ENCODE measurements at regions not wholly inside any gene's neighbourhood (a gene's known extent, or its start where the extent isn't known, plus 50 kb on each side); places are given as distances from the start of the nearest gene placed in this dataset.

DNA sequence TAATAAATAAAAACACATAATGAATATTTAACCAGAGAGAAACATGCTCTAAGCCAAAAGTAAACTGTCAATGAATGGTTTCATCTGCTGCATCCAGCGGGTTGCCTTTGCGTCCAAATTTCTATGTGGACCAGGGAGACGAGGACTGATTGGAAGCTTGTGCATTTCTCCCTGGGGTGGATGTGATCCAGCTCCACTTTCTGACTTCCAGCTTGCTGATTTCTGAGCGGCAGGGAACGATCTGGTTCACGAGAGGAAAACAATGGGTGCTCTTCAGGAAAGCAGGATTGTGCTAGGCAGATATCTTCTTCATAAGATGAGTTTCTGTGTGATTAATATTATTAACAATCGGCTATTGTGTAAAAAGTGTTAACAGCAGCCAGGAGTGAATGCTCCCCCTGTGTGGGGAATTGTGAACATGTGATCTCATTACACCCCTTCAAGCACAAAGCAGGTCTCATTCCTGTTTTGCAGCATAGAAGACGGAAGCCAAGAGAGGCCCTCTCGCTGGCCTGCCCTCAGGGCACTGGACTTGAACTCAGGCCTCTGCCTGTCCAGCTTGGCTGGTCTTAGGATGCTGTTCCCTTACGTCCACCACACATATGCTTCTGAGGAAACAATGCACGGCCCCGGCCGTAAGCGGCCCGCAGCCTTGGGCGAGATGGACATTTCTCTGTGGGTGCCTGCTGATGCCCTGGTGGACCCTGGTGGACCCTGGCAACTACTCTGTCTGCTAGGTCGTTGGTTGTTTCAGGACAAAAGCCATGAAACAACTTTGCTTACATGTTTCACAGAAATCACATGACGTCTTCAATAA is 183.4 kb upstream of the C1orf174 start:
- no peak overlapping the region for H3K4me3 ChIP-seq (ENCODE audit: low read depth, low read length)
- 46% methylated on average over 17 of the region's 18 CpGs for WGBS (ENCODE audit: insufficient coverage)
- no peaks in the 10 kb centered on the region for H3K9me3 ChIP-seq (ENCODE audit: control insufficient read depth, insufficient read depth, low read length)
- H3K27me3 ChIP-seq (ENCODE audit: control insufficient read depth, insufficient read depth, low read length) = no peaks in the 10 kb centered on the region
- H3K36me3 ChIP-seq (ENCODE audit: control insufficient read depth, insufficient read depth, low read length) = no peaks in the 10 kb centered on the region
- peak in 3 of 6 donors; percentile 39 to 89 (median 73) for DNase-seq (ENCODE audit: low read depth in 4 of 6, low spot score in 6 of 6)
- no peak overlapping the region for H3K27ac ChIP-seq (ENCODE audit: low read depth, low read length)
- peaks cover 39% of the 10 kb centered on the region for H3K4me1 ChIP-seq (ENCODE audit: control insufficient read depth, insufficient read depth, low read length)

DNA sequence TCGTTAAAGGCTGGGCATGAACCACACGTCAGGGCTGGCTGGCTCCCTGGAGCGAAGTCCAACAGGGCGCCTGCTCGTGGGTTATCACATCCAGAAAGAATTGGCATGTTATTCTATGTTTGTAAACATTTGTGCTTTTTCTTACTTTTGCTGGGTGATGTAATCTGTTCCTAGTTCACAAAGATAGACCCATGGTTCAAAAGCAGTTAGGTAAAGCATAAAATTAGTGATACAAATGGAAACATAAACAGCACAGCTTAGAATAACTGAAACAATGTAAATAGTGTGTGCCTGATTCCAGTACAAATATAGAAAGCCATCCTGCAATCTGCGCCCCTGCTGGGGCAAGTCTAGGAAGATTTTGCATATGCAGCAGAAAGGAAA is 184.0 kb upstream of the C1orf174 start:
- no peaks in the 10 kb centered on the region for H3K9me3 ChIP-seq (ENCODE audit: control insufficient read depth, insufficient read depth, low read length)
- DNase-seq (ENCODE audit: low read depth in 4 of 6, low spot score in 6 of 6) = peak in 2 of 6 donors; percentile 48 to 53
- H3K27me3 ChIP-seq (ENCODE audit: control insufficient read depth, insufficient read depth, low read length) = no peaks in the 10 kb centered on the region
- peaks cover 39% of the 10 kb centered on the region for H3K4me1 ChIP-seq (ENCODE audit: control insufficient read depth, insufficient read depth, low read length)
- no peak overlapping the region for H3K4me3 ChIP-seq (ENCODE audit: low read depth, low read length)
- 76% methylated on average over 6 of the region's 6 CpGs for WGBS (ENCODE audit: insufficient coverage)
- H3K36me3 ChIP-seq (ENCODE audit: control insufficient read depth, insufficient read depth, low read length) = no peaks in the 10 kb centered on the region
- H3K27ac ChIP-seq (ENCODE audit: low read depth, low read length) = no peak overlapping the region

DNA sequence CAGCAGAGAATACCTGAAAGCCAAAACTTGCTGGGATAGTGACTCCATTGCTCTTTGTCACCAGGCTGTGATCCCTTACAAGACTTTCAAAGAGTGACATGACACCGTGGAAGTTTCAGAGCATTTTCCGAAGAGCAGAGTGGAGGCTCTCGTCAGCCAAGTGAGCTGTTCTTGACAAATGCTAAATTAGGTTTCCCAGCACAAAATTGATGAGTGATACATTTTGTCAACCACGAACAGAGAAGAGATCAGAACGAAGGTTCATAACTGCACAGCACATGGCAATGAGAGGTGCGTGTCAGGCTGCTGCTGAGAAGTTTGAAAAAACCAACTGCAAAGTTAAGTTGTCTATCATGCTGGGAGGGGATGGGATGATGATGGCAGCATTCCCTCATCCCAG is 184.4 kb upstream of the C1orf174 start:
- DNase-seq (ENCODE audit: low read depth in 4 of 6, low spot score in 6 of 6) = no peak
- H3K36me3 ChIP-seq (ENCODE audit: control insufficient read depth, insufficient read depth, low read length) = no peaks in the 10 kb centered on the region
- WGBS (ENCODE audit: insufficient coverage) = 79% methylated on average over 6 of the region's 6 CpGs

DNA sequence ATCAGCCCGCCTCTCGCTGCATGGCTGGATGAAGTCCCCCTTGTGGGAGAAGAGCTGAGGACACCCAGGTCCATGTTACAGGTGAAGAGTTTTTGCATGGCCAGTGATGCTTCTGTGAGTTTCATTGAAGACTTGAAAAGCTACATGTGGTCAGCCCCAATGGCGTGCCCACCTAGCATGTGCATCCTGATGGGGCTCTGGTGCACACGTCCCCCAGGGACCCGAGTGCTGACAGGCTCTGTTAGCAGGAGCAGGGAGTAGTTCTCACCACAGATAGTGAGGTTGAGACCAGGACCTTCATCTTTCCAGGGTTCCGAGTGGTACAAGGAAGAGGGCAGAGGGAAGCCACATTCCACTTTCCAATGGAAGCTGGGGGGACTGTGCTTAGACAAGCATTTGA is 184.8 kb upstream of the C1orf174 start:
- DNase-seq (ENCODE audit: low read depth in 4 of 6, low spot score in 6 of 6) = no peak
- H3K27ac ChIP-seq (ENCODE audit: low read depth, low read length) = no peak overlapping the region
- 90% methylated on average over 6 of the region's 6 CpGs for WGBS (ENCODE audit: insufficient coverage)
- H3K36me3 ChIP-seq (ENCODE audit: control insufficient read depth, insufficient read depth, low read length) = no peaks in the 10 kb centered on the region
- no peak overlapping the region for H3K4me3 ChIP-seq (ENCODE audit: low read depth, low read length)
- no peaks in the 10 kb centered on the region for H3K27me3 ChIP-seq (ENCODE audit: control insufficient read depth, insufficient read depth, low read length)
- no peaks in the 10 kb centered on the region for H3K9me3 ChIP-seq (ENCODE audit: control insufficient read depth, insufficient read depth, low read length)
- peaks cover 39% of the 10 kb centered on the region for H3K4me1 ChIP-seq (ENCODE audit: control insufficient read depth, insufficient read depth, low read length)

More for the DNA sequence above, 184.4 kb upstream of the C1orf174 start:
- Histone ChIP-seq H3K9me3 (ENCODE audit: control insufficient read depth, insufficient read depth, low read length) (no peaks in the 10 kb centered on the region), H3K27me3 (ENCODE audit: control insufficient read depth, insufficient read depth, low read length) (no peaks in the 10 kb centered on the region), H3K4me3 (ENCODE audit: low read depth, low read length) (no peak overlapping the region), H3K27ac (ENCODE audit: low read depth, low read length) (no peak overlapping the region), H3K4me1 (ENCODE audit: control insufficient read depth, insufficient read depth, low read length) (peaks cover 39% of the 10 kb centered on the region)

DNA sequence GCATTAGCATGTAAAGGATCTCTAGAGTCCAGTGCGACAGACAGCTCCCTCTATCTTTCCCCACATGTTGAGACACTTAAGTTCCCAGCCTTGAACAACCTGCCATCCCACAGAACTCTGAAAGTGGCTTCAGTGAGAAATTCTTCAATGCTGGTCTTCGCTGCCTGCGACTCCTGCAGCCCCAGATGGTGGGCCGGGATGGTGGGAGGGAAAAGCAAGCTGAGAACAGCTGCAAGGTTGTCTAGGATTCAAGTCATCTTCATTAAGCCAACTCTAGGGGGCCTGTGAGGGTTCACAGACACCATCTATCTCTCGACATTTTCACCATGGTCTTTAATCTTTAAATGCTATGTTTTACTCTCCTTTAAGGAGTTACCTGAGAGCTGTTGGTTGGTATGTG is 185.5 kb upstream of the C1orf174 start:
- Histone ChIP-seq H3K27ac (ENCODE audit: low read depth, low read length) (no peak overlapping the region), H3K4me3 (ENCODE audit: low read depth, low read length) (no peak overlapping the region), H3K36me3 (ENCODE audit: control insufficient read depth, insufficient read depth, low read length) (no peaks in the 10 kb centered on the region), H3K4me1 (ENCODE audit: control insufficient read depth, insufficient read depth, low read length) (peaks cover 43% of the 10 kb centered on the region), H3K9me3 (ENCODE audit: control insufficient read depth, insufficient read depth, low read length) (no peaks in the 10 kb centered on the region), H3K27me3 (ENCODE audit: control insufficient read depth, insufficient read depth, low read length) (no peaks in the 10 kb centered on the region)
- peak in 1 of 6 donors; percentile 75 for DNase-seq (ENCODE audit: low read depth in 4 of 6, low spot score in 6 of 6)
- WGBS (ENCODE audit: insufficient coverage) = no CpG with 5 or more reads among the region's 5 CpGs

DNA sequence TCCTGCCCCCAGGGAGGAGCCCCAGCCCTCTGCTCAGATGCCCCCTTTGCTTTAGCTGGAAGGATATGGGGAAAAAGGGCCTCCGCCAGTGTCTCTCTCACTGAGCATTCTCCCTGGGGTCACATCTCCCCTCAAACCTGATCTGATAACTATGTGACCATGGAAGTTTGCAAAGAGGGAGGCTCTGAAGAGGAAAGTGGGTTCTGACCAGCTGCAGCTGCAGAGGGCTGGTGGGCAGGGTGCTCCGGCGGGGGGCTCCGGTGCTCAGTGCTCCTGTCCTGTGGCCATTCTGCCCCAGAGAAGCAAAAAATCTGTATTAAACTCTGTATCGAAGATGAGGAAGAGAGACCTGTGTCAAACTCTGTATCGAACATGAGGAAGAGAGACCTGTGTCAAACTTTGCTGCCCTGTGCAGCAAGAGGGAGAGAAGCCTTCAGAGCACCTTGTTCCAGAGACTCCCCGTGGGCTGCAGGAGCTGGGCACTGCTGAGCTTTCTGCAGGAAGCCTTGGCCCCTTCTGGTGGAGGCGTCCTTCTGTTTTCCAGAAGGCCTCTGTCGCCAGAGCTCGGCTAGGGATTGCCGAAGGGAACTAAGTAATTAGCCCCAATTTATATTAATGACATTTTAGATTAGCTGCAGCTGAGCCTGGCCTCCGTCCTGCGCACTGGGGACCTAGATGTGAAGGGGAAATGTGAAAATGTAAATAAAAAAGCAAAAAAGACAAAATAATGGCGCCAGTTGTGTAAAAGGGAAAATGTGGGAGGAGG is 186.2 kb upstream of the C1orf174 start:
- peak in 1 of 6 donors; percentile 72 for DNase-seq (ENCODE audit: low read depth in 4 of 6, low spot score in 6 of 6)
- 76% methylated on average over 8 of the region's 14 CpGs for WGBS (ENCODE audit: insufficient coverage)
- Histone ChIP-seq H3K27me3 (ENCODE audit: control insufficient read depth, insufficient read depth, low read length) (no peaks in the 10 kb centered on the region), H3K9me3 (ENCODE audit: control insufficient read depth, insufficient read depth, low read length) (no peaks in the 10 kb centered on the region), H3K27ac (ENCODE audit: low read depth, low read length) (no peak overlapping the region), H3K4me3 (ENCODE audit: low read depth, low read length) (no peak overlapping the region), H3K4me1 (ENCODE audit: control insufficient read depth, insufficient read depth, low read length) (peaks cover 47% of the 10 kb centered on the region), H3K36me3 (ENCODE audit: control insufficient read depth, insufficient read depth, low read length) (no peaks in the 10 kb centered on the region)

DNA sequence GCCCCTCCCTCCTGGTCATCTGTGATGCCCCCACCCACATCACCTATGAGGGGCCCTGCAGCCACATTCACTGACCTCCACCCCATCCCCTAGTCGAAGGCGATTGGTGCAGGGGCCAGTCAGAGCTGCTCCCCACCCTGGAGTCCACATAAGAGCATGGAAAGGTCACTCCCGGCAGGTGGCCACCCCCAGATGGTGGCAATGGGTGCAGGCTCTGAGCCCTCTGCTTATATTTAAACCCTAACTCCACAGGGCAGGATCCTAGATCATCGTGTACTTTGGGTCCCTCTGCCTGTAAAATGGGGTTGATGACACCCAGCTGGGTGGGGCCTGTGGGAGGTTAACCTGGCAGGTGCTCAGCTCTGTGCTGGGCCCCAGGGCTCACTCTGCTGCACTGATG is 186.8 kb upstream of the C1orf174 start:
- peaks cover 3% of the 10 kb centered on the region for H3K9me3 ChIP-seq (ENCODE audit: control insufficient read depth, insufficient read depth, low read length)
- DNase-seq (ENCODE audit: low read depth in 4 of 6, low spot score in 6 of 6) = no peak
- no peaks in the 10 kb centered on the region for H3K36me3 ChIP-seq (ENCODE audit: control insufficient read depth, insufficient read depth, low read length)
- no peak overlapping the region for H3K27ac ChIP-seq (ENCODE audit: low read depth, low read length)
- 71% methylated on average over 3 of the region's 4 CpGs for WGBS (ENCODE audit: insufficient coverage)
- H3K4me3 ChIP-seq (ENCODE audit: low read depth, low read length) = no peak overlapping the region
- no peaks in the 10 kb centered on the region for H3K27me3 ChIP-seq (ENCODE audit: control insufficient read depth, insufficient read depth, low read length)
- H3K4me1 ChIP-seq (ENCODE audit: control insufficient read depth, insufficient read depth, low read length) = peaks cover 42% of the 10 kb centered on the region

DNA sequence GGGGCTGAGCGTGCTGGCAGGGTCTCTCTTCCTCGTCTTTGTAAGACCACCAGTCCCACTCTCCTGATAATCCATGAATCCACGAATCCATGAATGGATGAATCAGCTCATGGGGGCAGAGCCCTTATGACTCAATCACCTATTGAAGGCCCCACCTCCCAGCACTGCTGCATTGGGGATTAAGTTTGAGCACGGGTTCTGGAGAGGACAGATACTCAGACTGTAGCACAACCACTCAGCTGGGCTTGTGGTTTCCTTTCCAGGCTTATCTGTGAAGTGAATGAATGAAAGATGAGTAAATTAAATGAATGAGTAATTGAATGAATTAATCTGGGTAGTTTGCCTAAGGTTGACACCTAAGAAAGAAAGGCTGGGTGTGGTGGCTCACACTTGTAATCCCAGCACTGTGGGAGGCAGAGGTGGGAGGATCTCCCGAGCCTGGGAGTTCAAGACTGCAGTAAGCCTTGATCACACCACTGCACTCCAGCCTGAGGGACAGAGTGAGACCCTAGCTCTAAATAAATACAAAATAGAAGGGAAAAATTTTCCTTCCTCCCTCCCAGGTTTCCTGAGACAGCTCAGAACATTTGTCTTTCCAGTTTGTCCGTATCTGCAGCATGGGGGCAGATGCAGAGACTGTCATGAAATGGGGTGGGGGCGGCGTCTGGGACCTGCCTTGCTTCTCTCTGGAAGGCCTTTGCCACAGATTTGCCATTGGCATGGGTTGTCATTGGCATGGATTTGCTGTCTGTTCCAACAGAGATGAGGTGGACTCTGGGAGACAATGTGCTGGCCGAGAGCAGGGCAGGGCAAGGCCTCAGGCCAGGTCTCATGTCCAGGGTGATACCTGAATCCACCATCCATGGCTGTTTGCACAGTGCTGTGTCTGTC is 187.7 kb upstream of the C1orf174 start:
- Histone ChIP-seq H3K27ac (ENCODE audit: low read depth, low read length) (no peak overlapping the region), H3K27me3 (ENCODE audit: control insufficient read depth, insufficient read depth, low read length) (no peaks in the 10 kb centered on the region), H3K4me3 (ENCODE audit: low read depth, low read length) (no peak overlapping the region), H3K36me3 (ENCODE audit: control insufficient read depth, insufficient read depth, low read length) (no peaks in the 10 kb centered on the region), H3K4me1 (ENCODE audit: control insufficient read depth, insufficient read depth, low read length) (peaks cover 33% of the 10 kb centered on the region), H3K9me3 (ENCODE audit: control insufficient read depth, insufficient read depth, low read length) (peaks cover 3% of the 10 kb centered on the region)
- WGBS (ENCODE audit: insufficient coverage) = 91% methylated on average over 6 of the region's 9 CpGs
- DNase-seq (ENCODE audit: low read depth in 4 of 6, low spot score in 6 of 6) = no peak

DNA sequence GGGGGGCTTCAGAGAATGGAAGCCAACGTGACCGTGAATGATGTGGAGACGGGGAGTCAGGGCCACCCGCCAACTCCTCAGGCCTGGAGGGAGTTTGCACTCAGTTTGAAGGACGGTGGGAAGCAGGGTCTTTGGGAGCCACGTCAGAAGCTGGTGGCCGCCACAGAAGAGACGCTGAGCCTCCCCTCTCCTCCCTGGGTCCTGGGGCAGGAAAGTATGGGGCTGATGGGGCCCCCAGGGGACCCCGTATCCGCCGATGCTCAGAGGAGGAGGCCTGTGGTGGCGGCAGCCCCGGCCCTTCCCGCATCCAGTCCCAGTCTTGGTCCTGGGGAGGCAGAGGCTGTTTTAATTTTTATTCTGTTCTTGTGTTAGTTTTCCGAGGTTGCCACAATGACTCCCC is 188.6 kb upstream of the C1orf174 start:
- WGBS (ENCODE audit: insufficient coverage) = 94% methylated on average over 9 of the region's 15 CpGs
- no peak for DNase-seq (ENCODE audit: low read depth in 4 of 6, low spot score in 6 of 6)
- Histone ChIP-seq H3K27ac (ENCODE audit: low read depth, low read length) (no peak overlapping the region), H3K9me3 (ENCODE audit: control insufficient read depth, insufficient read depth, low read length) (peaks cover 3% of the 10 kb centered on the region), H3K36me3 (ENCODE audit: control insufficient read depth, insufficient read depth, low read length) (no peaks in the 10 kb centered on the region), H3K4me3 (ENCODE audit: low read depth, low read length) (no peak overlapping the region), H3K27me3 (ENCODE audit: control insufficient read depth, insufficient read depth, low read length) (no peaks in the 10 kb centered on the region), H3K4me1 (ENCODE audit: control insufficient read depth, insufficient read depth, low read length) (peaks cover 24% of the 10 kb centered on the region)

Measured in spinal cord (tissue), 9 donors.